Kidney (tissue), 13 donors: ENCODE measurements at regions not wholly inside any gene's neighbourhood (a gene's known extent, or its start where the extent isn't known, plus 50 kb on each side); places are given as distances from the start of the nearest gene placed in this dataset.

ENCODE experiments used
- DNase-seq, 5 donors: peaks; one replicate each; pipeline ENCODE4 v3.0.0-alpha.2; 2013 to 2020
- FAIRE-seq: peaks from 2 replicates; lab custom pipeline; 2012; peaks lifted over from hg19 to GRCh38; lab: Jason Lieb, UNC
- H3K27ac ChIP-seq, 2 donors: one replicate each; pipeline ENCODE4 v1.7.0; 2013; ENCODE audit warnings: low read depth in 2 of 2, low read length in 2 of 2, inconsistent platforms in 1 of 2
- H3K27me3 ChIP-seq: one replicate; pipeline ENCODE4 v1.7.1; 2013; ENCODE audit warnings: low read length, inconsistent platforms; ENCODE audit not compliant: control insufficient read depth, insufficient read depth
- H3K36me3 ChIP-seq, 3 donors: one replicate each; pipeline versions ENCODE4 v1.7.0 to v1.7.1; 2013; ENCODE audit warnings: low read length in 3 of 3, control low read depth in 1 of 3, inconsistent platforms in 1 of 3; ENCODE audit not compliant: insufficient read depth in 3 of 3, control insufficient read depth in 2 of 3
- H3K4me1 ChIP-seq, 3 donors: one replicate each; pipeline versions ENCODE4 v1.7.0 to v1.7.1; 2013; ENCODE audit warnings: low read length in 3 of 3, inconsistent platforms in 1 of 3, low read depth in 1 of 3; ENCODE audit not compliant: control insufficient read depth in 2 of 3, insufficient read depth in 2 of 3
- H3K4me3 ChIP-seq, 3 donors: one replicate each; pipeline versions ENCODE4 v1.7.0 to v1.8.1; 2013; ENCODE audit warnings: low read length in 3 of 3, control low read depth in 1 of 3, inconsistent platforms in 1 of 3
- H3K9ac ChIP-seq, 3 donors: one replicate each; pipeline versions ENCODE4 v1.7.0 to v1.7.1; 2013; ENCODE audit warnings: low read length in 3 of 3, control low read depth in 1 of 3, inconsistent platforms in 1 of 3
- H3K9me3 ChIP-seq, 3 donors: one replicate each; pipeline versions ENCODE4 v1.7.0 to v1.7.1; 2013; ENCODE audit warnings: low read length in 3 of 3, control low read depth in 1 of 3, inconsistent platforms in 1 of 3; ENCODE audit not compliant: control insufficient read depth in 2 of 3, insufficient read depth in 1 of 3
- intact Hi-C: fragments of 100-400 bp; cut with DNase I; formaldehyde crosslinking; loops from one replicate; pipeline ENCODE4 v1.11.1; 2022
- TF ChIP-seq, protein P1 (sequence below): IDR thresholded peaks from 3 replicates; pipeline ENCODE4 v1.5.1; 2012; ENCODE audit warnings: mild to moderate bottlenecking, moderate library complexity, borderline replicate concordance; ENCODE audit not compliant: insufficient read depth; ENCODE audit errors: extremely low read depth
- donor health status: control.
- donor health status: control.
- donor health status: control.
- donor health status: control.
- donor health status: control.
- donor health status: DM: yes; HTN: yes; CAD: no.
- donor health status: Normal renal cell carcinoma (clear cell type).

- Histone ChIP-seq H3K27ac (no peak overlapping the region), H3K9me3 (no peaks in the 10 kb centered on the region), H3K4me3 (no peak overlapping the region), H3K27me3 (no peaks in the 10 kb centered on the region), H3K9ac (no peak overlapping the region), H3K36me3 (no peaks in the 10 kb centered on the region), H3K4me1 (no peaks in the 10 kb centered on the region)
- TF ChIP-seq, protein P1, sequence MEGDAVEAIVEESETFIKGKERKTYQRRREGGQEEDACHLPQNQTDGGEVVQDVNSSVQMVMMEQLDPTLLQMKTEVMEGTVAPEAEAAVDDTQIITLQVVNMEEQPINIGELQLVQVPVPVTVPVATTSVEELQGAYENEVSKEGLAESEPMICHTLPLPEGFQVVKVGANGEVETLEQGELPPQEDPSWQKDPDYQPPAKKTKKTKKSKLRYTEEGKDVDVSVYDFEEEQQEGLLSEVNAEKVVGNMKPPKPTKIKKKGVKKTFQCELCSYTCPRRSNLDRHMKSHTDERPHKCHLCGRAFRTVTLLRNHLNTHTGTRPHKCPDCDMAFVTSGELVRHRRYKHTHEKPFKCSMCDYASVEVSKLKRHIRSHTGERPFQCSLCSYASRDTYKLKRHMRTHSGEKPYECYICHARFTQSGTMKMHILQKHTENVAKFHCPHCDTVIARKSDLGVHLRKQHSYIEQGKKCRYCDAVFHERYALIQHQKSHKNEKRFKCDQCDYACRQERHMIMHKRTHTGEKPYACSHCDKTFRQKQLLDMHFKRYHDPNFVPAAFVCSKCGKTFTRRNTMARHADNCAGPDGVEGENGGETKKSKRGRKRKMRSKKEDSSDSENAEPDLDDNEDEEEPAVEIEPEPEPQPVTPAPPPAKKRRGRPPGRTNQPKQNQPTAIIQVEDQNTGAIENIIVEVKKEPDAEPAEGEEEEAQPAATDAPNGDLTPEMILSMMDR, result no peak
- intact Hi-C loops, result no loop called here
- no peak for FAIRE-seq
- DNase-seq, result no peak
These were observed 233.1 kb downstream of the GADD45G start for GRCh38 chr9:89837934-89838310.

DNA sequence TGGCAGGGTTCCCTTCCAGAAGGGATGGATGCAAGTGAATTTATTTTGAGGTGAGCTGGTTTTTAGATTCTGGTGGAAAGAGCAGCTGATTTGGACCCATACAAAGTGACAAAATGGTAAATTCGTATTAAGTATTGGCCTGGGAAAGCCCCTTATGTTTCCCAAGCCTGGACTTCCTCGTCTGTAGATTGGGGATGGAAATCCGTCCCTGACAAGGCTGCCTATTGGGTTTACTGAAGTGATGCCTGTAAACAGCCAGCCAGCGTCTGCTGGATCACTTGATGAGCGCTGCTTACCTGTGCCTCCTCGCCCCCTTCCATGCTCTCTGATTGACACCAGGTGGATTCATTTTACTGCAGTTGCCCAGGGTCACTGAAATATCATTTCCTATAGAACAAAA lies 233.8 kb downstream of the GADD45G start:
- H3K27ac ChIP-seq, result no peak overlapping the region
- H3K4me3 ChIP-seq, result no peak overlapping the region
- no peaks in the 10 kb centered on the region for H3K27me3 ChIP-seq
- DNase-seq (no peak), FAIRE-seq (no peak)
- intact Hi-C loops, result no loop called here
- no peaks in the 10 kb centered on the region for H3K36me3 ChIP-seq
- H3K4me1 ChIP-seq, result no peaks in the 10 kb centered on the region
- no peaks in the 10 kb centered on the region for H3K9me3 ChIP-seq
- TF ChIP-seq, protein P1, result no peak
- H3K9ac ChIP-seq, result no peak overlapping the region

GRCh38 chr9:89839449-89839848 lies 234.6 kb downstream of the GADD45G start:
- TF ChIP-seq, protein P1, result no peak
- no peak for FAIRE-seq
- intact Hi-C loops, result no loop called here
- Histone ChIP-seq H3K36me3 (no peaks in the 10 kb centered on the region), H3K27me3 (no peaks in the 10 kb centered on the region), H3K9ac (no peak overlapping the region), H3K27ac (no peak overlapping the region), H3K4me3 (no peak overlapping the region), H3K9me3 (no peaks in the 10 kb centered on the region), H3K4me1 (no peaks in the 10 kb centered on the region)
- DNase-seq, result peak in 1 of 5 donors; percentile 15

DNA sequence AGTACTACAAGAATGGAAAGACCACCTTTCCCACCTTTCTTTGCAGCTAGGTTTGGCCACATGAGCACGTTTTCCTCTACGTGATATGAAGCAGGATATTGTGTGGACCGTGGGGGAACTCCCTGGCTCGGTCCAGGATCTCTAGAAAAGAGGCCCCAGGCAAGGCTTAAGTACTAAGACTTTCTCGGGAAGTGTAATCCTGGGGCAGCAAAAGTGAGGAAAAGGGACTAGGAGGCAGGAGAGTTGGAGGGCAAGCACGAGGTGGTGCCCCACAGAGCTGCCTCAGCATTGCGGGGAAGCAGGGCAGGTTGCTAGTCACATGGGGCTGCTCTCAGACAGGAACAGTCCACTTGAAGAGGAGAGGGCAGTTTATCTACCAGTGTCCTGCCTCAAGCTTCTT lies 235.1 kb downstream of the GADD45G start:
- Histone ChIP-seq H3K36me3 (no peaks in the 10 kb centered on the region), H3K27ac (no peak overlapping the region), H3K4me3 (no peak overlapping the region), H3K4me1 (no peaks in the 10 kb centered on the region), H3K27me3 (no peaks in the 10 kb centered on the region), H3K9me3 (no peaks in the 10 kb centered on the region), H3K9ac (no peak overlapping the region)
- DNase-seq (no peak), FAIRE-seq (no peak)
- intact Hi-C loops, result no loop called here
- TF ChIP-seq, protein P1, result no peak
